H9 (cell line): ENCODE measurements at regions not wholly inside any gene's neighbourhood (a gene's known extent, or its start where the extent isn't known, plus 50 kb on each side); places are given as distances from the start of the nearest gene placed in this dataset.

Experiments
- DNase-seq: peaks from one replicate; pipeline ENCODE4 v3.0.0-alpha.2; 2017
- H2AFZ ChIP-seq: one replicate; pipeline ENCODE4 v1.6.1; 2013; ENCODE audit warnings: mild to moderate bottlenecking, low read length, control low read depth, moderate library complexity
- H2AK5ac ChIP-seq: 2 replicates; pipeline ENCODE4 v1.6.1; 2013; ENCODE audit warnings: low read length, control low read depth, mixed read lengths; ENCODE audit not compliant: insufficient read length
- H2BK120ac ChIP-seq: one replicate; pipeline ENCODE4 v1.6.1; 2013; ENCODE audit warnings: low read depth, mild to moderate bottlenecking, low read length, control low read depth, inconsistent platforms; ENCODE audit not compliant: poor library complexity, severe bottlenecking
- H2BK12ac ChIP-seq: 2 replicates; pipeline ENCODE4 v1.6.1; 2013; ENCODE audit warnings: low read length, control low read depth, mixed read lengths, low read depth; ENCODE audit not compliant: insufficient read length
- H2BK15ac ChIP-seq: 2 replicates; pipeline ENCODE4 v1.6.1; 2013; ENCODE audit warnings: low read depth, low read length, control low read depth
- H2BK20ac ChIP-seq: one replicate; pipeline ENCODE4 v1.6.1; 2013; ENCODE audit warnings: low read depth, mild to moderate bottlenecking, low read length, control low read depth, inconsistent platforms; ENCODE audit not compliant: poor library complexity, severe bottlenecking
- H2BK5ac ChIP-seq: 2 replicates; pipeline ENCODE4 v1.6.1; 2013; ENCODE audit warnings: low read length, control low read depth, mixed read lengths; ENCODE audit not compliant: insufficient read length
- H3K14ac ChIP-seq: 2 replicates; pipeline ENCODE4 v1.6.1; 2013; ENCODE audit warnings: low read length, control low read depth; ENCODE audit not compliant: insufficient read depth
- H3K18ac ChIP-seq: 2 replicates; pipeline ENCODE4 v1.6.1; 2013; ENCODE audit warnings: low read depth, mild to moderate bottlenecking, mixed read lengths, low read length, control low read depth; ENCODE audit not compliant: insufficient read length
- H3K23ac ChIP-seq: 2 replicates; pipeline ENCODE4 v1.6.1; 2013; ENCODE audit warnings: low read length, control low read depth, mixed read lengths, low read depth; ENCODE audit not compliant: insufficient read length
- H3K23me2 ChIP-seq: 2 replicates; pipeline ENCODE4 v1.6.1; 2013; ENCODE audit warnings: low read depth, mild to moderate bottlenecking, mixed read lengths, low read length, control low read depth; ENCODE audit not compliant: insufficient read length, poor library complexity, severe bottlenecking
- H3K27ac ChIP-seq: 2 replicates; pipeline ENCODE4 v1.5.1; 2013; ENCODE audit warnings: low read length, control low read depth, mixed read lengths, low read depth; ENCODE audit not compliant: insufficient read length
- H3K27me3 ChIP-seq: 2 replicates; pipeline ENCODE4 v1.6.1; 2013; ENCODE audit warnings: low read length, control low read depth, inconsistent platforms; ENCODE audit not compliant: insufficient read depth
- H3K4ac ChIP-seq: 2 replicates; pipeline ENCODE4 v1.6.1; 2013; ENCODE audit warnings: low read depth, mild to moderate bottlenecking, control low read depth, inconsistent platforms, low read length, moderate library complexity
- H3K4me1 ChIP-seq: 2 replicates; pipeline ENCODE4 v1.6.1; 2013; ENCODE audit warnings: low read length, control low read depth, inconsistent platforms; ENCODE audit not compliant: insufficient read depth
- H3K4me2 ChIP-seq: 2 replicates; pipeline ENCODE4 v1.6.1; 2013; ENCODE audit warnings: low read length, control low read depth, mixed read lengths; ENCODE audit not compliant: insufficient read length, insufficient read depth
- H3K56ac ChIP-seq: 2 replicates; pipeline ENCODE4 v1.6.1; 2013; ENCODE audit warnings: low read depth, mild to moderate bottlenecking, mixed read lengths, low read length, control low read depth; ENCODE audit not compliant: insufficient read length
- H3K79me1 ChIP-seq: 2 replicates; pipeline ENCODE4 v1.6.1; 2013; ENCODE audit warnings: low read depth, mild to moderate bottlenecking, moderate library complexity, low read length, control low read depth, inconsistent platforms; ENCODE audit not compliant: insufficient read depth, poor library complexity, severe bottlenecking
- H3K79me2 ChIP-seq: 2 replicates; pipeline ENCODE4 v1.6.1; 2013; ENCODE audit warnings: low read length, control low read depth, inconsistent platforms; ENCODE audit not compliant: insufficient read depth
- H3K9ac ChIP-seq: 2 replicates; pipeline ENCODE4 v1.6.1; 2013; ENCODE audit warnings: low read length, control low read depth, mixed read lengths; ENCODE audit not compliant: insufficient read length; ENCODE audit errors: extremely low read depth
- H3K9me3 ChIP-seq: one replicate; pipeline ENCODE4 v1.6.1; 2013; ENCODE audit warnings: low read depth, low read length, inconsistent platforms; ENCODE audit not compliant: control insufficient read depth
- H3T11ph ChIP-seq: one replicate; pipeline ENCODE4 v1.6.1; 2013; ENCODE audit warnings: mild to moderate bottlenecking, low read length, control low read depth, inconsistent platforms
- H4K20me1 ChIP-seq: one replicate; pipeline ENCODE4 v1.6.1; 2013; ENCODE audit not compliant: control insufficient read depth, insufficient read length, insufficient read depth
- H4K5ac ChIP-seq: 2 replicates; pipeline ENCODE4 v1.6.1; 2013; ENCODE audit warnings: low read depth, mild to moderate bottlenecking, mixed read lengths, low read length, control low read depth; ENCODE audit not compliant: insufficient read length
- H4K8ac ChIP-seq: replicated peaks from 2 replicates; pipeline ENCODE4 v1.6.1; 2013; ENCODE audit warnings: low read length, control low read depth, mixed read lengths, low read depth; ENCODE audit not compliant: insufficient read length
- H4K91ac ChIP-seq: 2 replicates; pipeline ENCODE4 v1.6.1; 2013; ENCODE audit warnings: low read depth, mild to moderate bottlenecking, moderate library complexity, mixed read lengths, low read length, control low read depth; ENCODE audit not compliant: insufficient read length
- H3K27ac Mint-ChIP-seq, 3 experiments: 2 replicates in 2 of 3; 3 replicates in 1 of 3; pipeline ENCODE4 v1.8.0; 2020 to 2021; ENCODE audit warnings: mixed read lengths in 3 of 3, mild to moderate bottlenecking in 1 of 3, moderate library complexity in 1 of 3
- H3K27me3 Mint-ChIP-seq: 2 replicates; pipeline ENCODE4 v1.8.0; 2021; ENCODE audit warnings: low read depth, mild to moderate bottlenecking, moderate library complexity, mixed read lengths
- H3K36me3 Mint-ChIP-seq, 3 experiments: 2 replicates in 2 of 3; 3 replicates in 1 of 3; pipeline ENCODE4 v1.8.0; 2020 to 2021; ENCODE audit warnings: low read depth in 3 of 3, mixed read lengths in 3 of 3; ENCODE audit not compliant: insufficient read depth in 1 of 3
- H3K4me1 Mint-ChIP-seq, 2 experiments: 2 replicates each; pipeline ENCODE4 v1.8.0; 2020; ENCODE audit warnings: mixed read lengths in 2 of 2
- H3K4me3 Mint-ChIP-seq, 2 experiments: 2 replicates in 1 of 2; 3 replicates in 1 of 2; pipeline ENCODE4 v1.8.0; 2020 to 2021; ENCODE audit warnings: mild to moderate bottlenecking in 2 of 2, mixed read lengths in 2 of 2, moderate library complexity in 1 of 2
- H3K9me3 Mint-ChIP-seq, 2 experiments: 2 replicates in 1 of 2; 3 replicates in 1 of 2; pipeline ENCODE4 v1.8.0; 2020; ENCODE audit warnings: mild to moderate bottlenecking in 2 of 2, mixed read lengths in 2 of 2, moderate library complexity in 1 of 2
- CTCF ChIP-seq: fragments of 200-600 bp; sonication (generic); conservative IDR thresholded peaks from 3 replicates; pipeline ENCODE4 v1.8.0; 2021; ENCODE audit warnings: antibody characterized with exemption, mild to moderate bottlenecking
- WGBS: extraction: QIAGEN DNeasy Blood & Tissue Kit; methylation state at CpG from one replicate; pipeline ENCODE4 v1.1.7; 2013; ENCODE audit warnings: missing lambda C conversion rate, low lambda C conversion rate, mixed read lengths; ENCODE audit not compliant: insufficient read length; ENCODE audit errors: extremely low coverage; 5-methylcytosine and 5-hydroxymethylcytosine counted together

DNA sequence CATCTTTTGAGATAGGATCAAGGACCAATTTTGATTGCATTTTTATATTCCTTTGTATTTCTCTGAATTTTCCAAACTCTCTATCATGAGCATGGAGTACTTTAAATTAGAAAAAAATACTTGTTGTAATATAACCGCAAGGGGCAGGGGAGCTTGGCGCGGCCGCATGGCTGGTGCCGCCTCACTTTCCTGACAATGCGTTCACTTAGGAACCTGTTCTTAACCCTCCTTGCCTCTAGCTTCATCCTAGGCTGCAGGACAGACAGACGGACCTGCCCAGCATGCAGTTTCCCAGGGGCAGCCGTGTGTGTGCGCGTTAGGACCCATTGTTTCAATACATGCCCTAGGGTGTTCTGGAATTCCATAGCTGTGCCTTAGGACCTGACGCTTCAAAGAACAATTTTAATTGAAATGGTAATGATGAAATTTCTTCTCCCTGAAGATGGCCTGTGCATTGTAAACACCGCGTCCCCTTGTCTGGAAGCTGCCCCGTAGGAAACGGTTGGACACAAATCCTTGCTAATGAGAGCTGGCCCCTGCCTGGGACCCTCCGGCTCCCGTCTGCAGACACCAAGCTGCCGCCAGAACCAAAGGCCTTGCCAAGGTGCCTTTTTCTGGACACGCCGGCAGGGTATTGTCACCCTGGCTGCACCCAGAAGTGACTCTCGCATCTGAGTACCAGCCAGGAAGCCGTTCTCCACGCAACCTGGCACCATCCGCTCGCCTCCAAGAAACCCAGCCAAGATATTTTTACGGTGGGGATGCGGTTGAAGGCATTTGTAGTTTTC is 466.4 kb downstream of the NPHP4 start:
- H3K9me3 Mint-ChIP-seq = peaks cover 0 to 4% of the 10 kb centered on the region in 2 experiments; a peak in 3 of 5 replicates
- Histone ChIP-seq H2BK5ac (no peak overlapping the region), H2BK12ac (no peak overlapping the region), H3K4me1 (no peaks in the 10 kb centered on the region), H2AFZ (no peak overlapping the region), H2BK20ac (no peak overlapping the region), H2BK15ac (no peak overlapping the region), H3K56ac (no peak overlapping the region), H3K79me1 (no peaks in the 10 kb centered on the region), H3K9me3 (no peaks in the 10 kb centered on the region), H3K79me2 (no peaks in the 10 kb centered on the region), H3K4ac (no peak overlapping the region), H4K5ac (no peak overlapping the region), H3K27me3 (no peaks in the 10 kb centered on the region), H3K14ac (no peak overlapping the region), H3T11ph (no peak overlapping the region), H4K91ac (no peak overlapping the region), H4K8ac (no peak overlapping the region), H3K23me2 (no peaks in the 10 kb centered on the region), H3K4me2 (no peak overlapping the region), H3K9ac (no peak overlapping the region), H3K18ac (no peak overlapping the region), H2BK120ac (no peak overlapping the region), H3K23ac (no peak overlapping the region), H2AK5ac (no peak overlapping the region), H4K20me1 (no peaks in the 10 kb centered on the region), H3K27ac (no peak overlapping the region)
- peaks cover 66% of the 10 kb centered on the region for H3K27me3 Mint-ChIP-seq
- TF ChIP-seq CTCF = no peak
- H3K4me3 Mint-ChIP-seq = no peak overlapping the region
- H3K36me3 Mint-ChIP-seq = no peaks in the 10 kb centered on the region
- DNase-seq = no peak
- no peak overlapping the region for H3K27ac Mint-ChIP-seq
- H3K4me1 Mint-ChIP-seq = peaks cover 5 to 6% of the 10 kb centered on the region in 2 experiments; a peak in 2 of 4 replicates
- WGBS = no CpG with 5 or more reads among the region's 27 CpGs
